Parathyroid adenoma (tissue), 2 donors: ENCODE measurements at regions not wholly inside any gene's neighbourhood (a gene's known extent, or its start where the extent isn't known, plus 50 kb on each side); places are given as distances from the start of the nearest gene placed in this dataset.

Source experiments
- H2AFZ ChIP-seq: fragments of 300-600 bp; sonication (generic); one replicate; pipeline ENCODE4 v1.7.0; 2017; ENCODE audit warnings: antibody characterized with exemption, mild to moderate bottlenecking
- H3K27ac ChIP-seq: fragments of 300-600 bp; sonication (generic); one replicate; pipeline ENCODE4 v1.7.0; 2017
- H3K27me3 ChIP-seq: fragments of 300-600 bp; sonication (generic); one replicate; pipeline ENCODE4 v1.7.0; 2017; ENCODE audit warnings: low read length; ENCODE audit not compliant: control insufficient read depth, insufficient read depth
- H3K36me3 ChIP-seq: fragments of 300-600 bp; sonication (generic); one replicate; pipeline ENCODE4 v1.7.0; 2017; ENCODE audit warnings: low read length; ENCODE audit not compliant: control insufficient read depth, insufficient read depth
- H3K4me1 ChIP-seq: fragments of 300-600 bp; sonication (generic); one replicate; pipeline ENCODE4 v1.7.0; 2017; ENCODE audit warnings: control low read depth
- H3K4me2 ChIP-seq: fragments of 300-600 bp; sonication (generic); one replicate; pipeline ENCODE4 v1.7.0; 2017; ENCODE audit warnings: low read length
- H3K4me3 ChIP-seq: fragments of 300-600 bp; sonication (generic); one replicate; pipeline ENCODE4 v1.7.0; 2017; ENCODE audit warnings: low read depth, low read length
- H3K79me2 ChIP-seq: fragments of 300-600 bp; sonication (generic); one replicate; pipeline ENCODE4 v1.7.0; 2017; ENCODE audit warnings: control low read depth
- H3K9ac ChIP-seq: fragments of 300-600 bp; sonication (generic); one replicate; pipeline ENCODE4 v1.7.0; 2017; ENCODE audit warnings: mild to moderate bottlenecking
- H3K9me3 ChIP-seq: fragments of 300-600 bp; sonication (generic); one replicate; pipeline ENCODE4 v1.7.0; 2017; ENCODE audit warnings: low read length; ENCODE audit not compliant: control insufficient read depth
- TF ChIP-seq, protein P1 (sequence below): fragments of 300-600 bp; sonication (generic); IDR thresholded peaks from one replicate; pipeline ENCODE4 v1.7.0; 2017; ENCODE audit warnings: antibody characterized with exemption, mild to moderate bottlenecking
- donor health status: primary hyperparathyroidism.

DNA sequence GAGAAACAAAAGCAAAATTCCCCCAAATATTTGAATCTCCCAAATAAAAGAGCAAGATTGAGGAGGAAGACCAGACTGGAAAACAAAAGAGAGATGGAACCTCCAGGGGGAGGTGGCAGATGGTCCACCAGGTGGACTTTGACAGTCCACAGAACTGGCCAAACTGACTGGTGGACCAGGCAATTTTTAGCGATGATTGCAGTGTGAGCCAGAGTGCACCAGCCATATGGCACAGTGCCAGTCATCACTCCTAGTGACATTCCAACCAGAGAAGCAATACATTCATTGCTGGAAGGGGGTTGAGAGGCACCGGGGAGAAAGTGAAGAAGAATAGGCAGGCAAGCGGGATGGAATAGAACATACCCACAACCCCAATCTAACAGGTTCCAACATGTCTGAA is 182.9 kb downstream of the EXOC5 start:
- H3K79me2 ChIP-seq = no peaks in the 10 kb centered on the region
- H3K36me3 ChIP-seq = no peaks in the 10 kb centered on the region
- no peak overlapping the region for H2AFZ ChIP-seq
- TF ChIP-seq, protein P1, sequence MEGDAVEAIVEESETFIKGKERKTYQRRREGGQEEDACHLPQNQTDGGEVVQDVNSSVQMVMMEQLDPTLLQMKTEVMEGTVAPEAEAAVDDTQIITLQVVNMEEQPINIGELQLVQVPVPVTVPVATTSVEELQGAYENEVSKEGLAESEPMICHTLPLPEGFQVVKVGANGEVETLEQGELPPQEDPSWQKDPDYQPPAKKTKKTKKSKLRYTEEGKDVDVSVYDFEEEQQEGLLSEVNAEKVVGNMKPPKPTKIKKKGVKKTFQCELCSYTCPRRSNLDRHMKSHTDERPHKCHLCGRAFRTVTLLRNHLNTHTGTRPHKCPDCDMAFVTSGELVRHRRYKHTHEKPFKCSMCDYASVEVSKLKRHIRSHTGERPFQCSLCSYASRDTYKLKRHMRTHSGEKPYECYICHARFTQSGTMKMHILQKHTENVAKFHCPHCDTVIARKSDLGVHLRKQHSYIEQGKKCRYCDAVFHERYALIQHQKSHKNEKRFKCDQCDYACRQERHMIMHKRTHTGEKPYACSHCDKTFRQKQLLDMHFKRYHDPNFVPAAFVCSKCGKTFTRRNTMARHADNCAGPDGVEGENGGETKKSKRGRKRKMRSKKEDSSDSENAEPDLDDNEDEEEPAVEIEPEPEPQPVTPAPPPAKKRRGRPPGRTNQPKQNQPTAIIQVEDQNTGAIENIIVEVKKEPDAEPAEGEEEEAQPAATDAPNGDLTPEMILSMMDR = no peak
- no peaks in the 10 kb centered on the region for H3K4me1 ChIP-seq
- no peak overlapping the region for H3K4me3 ChIP-seq
- no peaks in the 10 kb centered on the region for H3K9me3 ChIP-seq
- no peak overlapping the region for H3K9ac ChIP-seq
- H3K27ac ChIP-seq = no peak overlapping the region
- no peak overlapping the region for H3K4me2 ChIP-seq
- H3K27me3 ChIP-seq = no peaks in the 10 kb centered on the region

DNA sequence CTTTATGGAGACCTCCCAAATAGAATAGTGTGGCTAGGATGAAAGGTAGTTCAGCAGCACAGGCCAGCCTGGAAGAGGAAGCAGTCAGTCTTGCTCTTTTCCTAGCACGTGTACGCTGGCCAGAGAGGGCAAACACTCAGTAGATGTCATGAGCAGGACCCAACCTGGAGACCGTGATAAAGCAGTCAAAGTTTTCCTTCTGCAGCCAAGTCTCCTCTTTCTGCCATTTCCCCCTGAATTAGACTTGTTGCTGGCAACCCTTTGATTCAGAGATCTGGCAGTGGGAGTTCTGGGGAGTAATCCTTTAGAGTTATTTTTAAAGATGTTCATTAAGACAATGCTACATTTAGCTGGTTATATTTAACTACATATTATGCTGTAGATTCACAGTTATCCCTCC is 183.7 kb downstream of the EXOC5 start:
- Histone ChIP-seq H3K79me2 (no peaks in the 10 kb centered on the region), H3K27ac (no peak overlapping the region), H3K27me3 (no peaks in the 10 kb centered on the region), H3K9me3 (no peaks in the 10 kb centered on the region), H3K36me3 (no peaks in the 10 kb centered on the region), H2AFZ (no peak overlapping the region), H3K4me2 (no peak overlapping the region), H3K4me1 (no peaks in the 10 kb centered on the region), H3K9ac (no peak overlapping the region), H3K4me3 (no peak overlapping the region)
- TF ChIP-seq, protein P1 = no peak

DNA sequence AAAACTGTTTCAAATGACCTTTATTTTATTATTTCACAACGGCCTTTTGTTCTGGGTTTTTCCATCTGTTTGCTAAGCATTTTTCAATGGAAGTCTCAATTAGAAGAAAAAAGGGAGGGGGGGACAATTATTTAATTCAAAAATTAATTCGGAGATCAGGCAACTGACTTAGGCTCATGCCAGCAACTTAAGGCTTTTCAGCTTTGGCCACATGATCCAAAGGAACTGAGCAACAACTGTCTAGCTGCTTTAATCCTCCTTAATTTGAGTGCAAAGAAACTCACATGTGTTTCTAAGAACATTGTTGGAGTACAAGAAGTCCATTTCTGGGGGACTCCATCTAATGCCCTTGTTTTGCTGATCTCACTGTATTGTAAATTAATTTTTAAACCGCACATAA is 188.0 kb downstream of the EXOC5 start:
- H3K27ac ChIP-seq = no peak overlapping the region
- H3K4me1 ChIP-seq = no peaks in the 10 kb centered on the region
- H3K9ac ChIP-seq = no peak overlapping the region
- TF ChIP-seq, protein P1 = no peak
- no peaks in the 10 kb centered on the region for H3K27me3 ChIP-seq
- H3K36me3 ChIP-seq = no peaks in the 10 kb centered on the region
- no peak overlapping the region for H3K4me2 ChIP-seq
- H3K9me3 ChIP-seq = no peaks in the 10 kb centered on the region
- H3K79me2 ChIP-seq = no peaks in the 10 kb centered on the region
- no peak overlapping the region for H2AFZ ChIP-seq
- no peak overlapping the region for H3K4me3 ChIP-seq

DNA sequence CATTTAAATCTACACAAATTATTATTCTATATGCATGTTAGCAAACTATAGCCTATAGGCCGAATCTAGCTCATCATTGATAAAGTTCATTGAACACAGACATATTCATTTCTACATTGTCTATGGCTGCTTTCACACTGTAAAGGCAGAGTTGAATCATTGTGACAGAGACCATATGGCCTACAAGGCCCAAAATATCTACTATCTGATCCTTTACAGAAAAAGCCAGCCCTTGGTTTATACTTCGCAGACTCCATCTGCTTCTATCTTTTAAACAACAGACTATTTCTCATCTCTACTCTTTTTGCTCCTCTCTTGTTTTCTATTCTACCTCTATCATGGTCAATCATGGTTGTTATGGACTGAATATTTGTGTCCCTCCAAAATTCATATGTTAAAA is 190.7 kb downstream of the EXOC5 start:
- Histone ChIP-seq H3K36me3 (no peaks in the 10 kb centered on the region), H3K27me3 (no peaks in the 10 kb centered on the region), H3K79me2 (no peaks in the 10 kb centered on the region), H3K4me3 (no peak overlapping the region), H3K4me2 (no peak overlapping the region), H3K9me3 (no peaks in the 10 kb centered on the region), H3K9ac (no peak overlapping the region), H2AFZ (no peak overlapping the region), H3K27ac (no peak overlapping the region), H3K4me1 (no peaks in the 10 kb centered on the region)
- TF ChIP-seq, protein P1 = no peak

DNA sequence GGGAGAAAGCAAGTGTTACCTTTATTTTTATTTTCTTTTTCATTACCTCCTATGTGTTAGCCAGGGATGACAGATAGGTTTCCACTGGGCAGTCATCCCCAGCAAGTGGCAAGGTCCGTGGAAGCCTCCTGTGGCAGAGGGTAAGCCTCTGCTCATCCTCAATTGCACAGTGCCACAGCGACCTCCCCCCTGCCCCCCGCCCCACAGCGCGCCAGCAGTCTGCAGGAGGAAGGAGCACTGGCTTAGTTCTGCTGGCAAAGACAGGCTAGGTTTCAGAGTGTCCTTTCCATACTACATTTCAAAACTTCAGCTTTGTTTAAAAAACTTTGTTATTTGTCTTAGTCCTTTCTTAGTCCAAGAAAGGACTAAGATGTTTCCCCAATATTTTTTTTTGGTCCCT is 194.7 kb downstream of the EXOC5 start:
- H3K9me3 ChIP-seq = no peaks in the 10 kb centered on the region
- H3K36me3 ChIP-seq = no peaks in the 10 kb centered on the region
- no peaks in the 10 kb centered on the region for H3K79me2 ChIP-seq
- H3K9ac ChIP-seq = no peak overlapping the region
- no peaks in the 10 kb centered on the region for H3K4me1 ChIP-seq
- no peak overlapping the region for H3K4me3 ChIP-seq
- no peaks in the 10 kb centered on the region for H3K27me3 ChIP-seq
- no peak overlapping the region for H3K4me2 ChIP-seq
- H2AFZ ChIP-seq = no peak overlapping the region
- no peak overlapping the region for H3K27ac ChIP-seq
- TF ChIP-seq, protein P1 = no peak
